OCI-LY1 (cell line): ENCODE measurements at regions not wholly inside any gene's neighbourhood (a gene's known extent, or its start where the extent isn't known, plus 50 kb on each side); places are given as distances from the start of the nearest gene placed in this dataset.

Experiments used
- H2AFZ ChIP-seq: fragments of 200-600 bp; sonication (generic), shearing (Covaris generic); 2 replicates; pipeline ENCODE4 v1.6.0; 2014; ENCODE audit warnings: antibody characterized with exemption, mild to moderate bottlenecking, low read length
- H3F3A ChIP-seq: fragments of 200-600 bp; sonication (generic), shearing (Covaris generic); 2 replicates; pipeline ENCODE4 v1.6.0; 2014; ENCODE audit warnings: mild to moderate bottlenecking, antibody characterized with exemption, low read length, moderate library complexity; ENCODE audit not compliant: insufficient read depth
- H3K27ac ChIP-seq: fragments of 200-600 bp; sonication (generic); 2 replicates; pipeline ENCODE4 v1.5.1; 2014; ENCODE audit warnings: low read length, mixed run types, mild to moderate bottlenecking, low read depth; ENCODE audit not compliant: poor library complexity, severe bottlenecking
- H3K27me3 ChIP-seq: fragments of 200-600 bp; sonication (generic); 2 replicates; pipeline ENCODE4 v1.6.0; 2014; ENCODE audit warnings: antibody characterized with exemption, mild to moderate bottlenecking, low read length, moderate library complexity; ENCODE audit not compliant: insufficient read depth
- H3K36me3 ChIP-seq: fragments of 200-600 bp; sonication (generic); 2 replicates; pipeline ENCODE4 v1.6.1; 2014; ENCODE audit warnings: mild to moderate bottlenecking, antibody characterized with exemption, low read length, moderate library complexity, mixed read lengths; ENCODE audit not compliant: insufficient read depth
- H3K4me1 ChIP-seq: fragments of 200-600 bp; sonication (generic); 2 replicates; pipeline ENCODE4 v1.5.1; 2014; ENCODE audit warnings: mild to moderate bottlenecking, low read length, moderate library complexity; ENCODE audit not compliant: insufficient read depth, severe bottlenecking
- H3K4me2 ChIP-seq: fragments of 200-600 bp; sonication (generic), shearing (Covaris generic); 2 replicates; pipeline ENCODE4 v1.6.1; 2014; ENCODE audit warnings: low read length
- H3K4me3 ChIP-seq: fragments of 200-600 bp; sonication (generic); 2 replicates; pipeline ENCODE4 v1.5.1; 2014; ENCODE audit warnings: low read length, low read depth, mild to moderate bottlenecking, mixed read lengths; ENCODE audit not compliant: poor library complexity, severe bottlenecking
- H3K79me2 ChIP-seq: fragments of 200-600 bp; shearing (Covaris generic); 2 replicates; pipeline ENCODE4 v1.6.1; 2016; ENCODE audit warnings: mixed run types, low read length, mixed read lengths; ENCODE audit not compliant: insufficient read depth
- H3K9ac ChIP-seq: fragments of 200-600 bp; sonication (generic), shearing (Covaris generic); 2 replicates; pipeline ENCODE4 v1.6.1; 2014; ENCODE audit warnings: mild to moderate bottlenecking, low read length, mixed read lengths
- H3K9me2 ChIP-seq: fragments of 200-600 bp; sonication (generic), shearing (Covaris generic); 2 replicates; pipeline ENCODE4 v1.6.1; 2014; ENCODE audit warnings: low read depth, mild to moderate bottlenecking, low read length, mixed read lengths
- H3K9me3 ChIP-seq: fragments of 200-600 bp; shearing (Covaris generic); 2 replicates; pipeline ENCODE4 v1.6.1; 2014; ENCODE audit warnings: low read length, mixed read lengths
- H4K20me1 ChIP-seq: fragments of 200-600 bp; sonication (generic), shearing (Covaris generic); 2 replicates; pipeline ENCODE4 v1.6.0; 2016; ENCODE audit warnings: mild to moderate bottlenecking, low read length; ENCODE audit not compliant: insufficient read depth
- CTCF ChIP-seq: fragments of 200-600 bp; sonication (generic), shearing (Covaris generic); IDR thresholded peaks from 2 replicates; pipeline ENCODE4 v1.5.1; 2017; ENCODE audit warnings: mild to moderate bottlenecking, antibody characterized with exemption, low read length, moderate library complexity, mixed read lengths
- EZH2 ChIP-seq: fragments of 200-600 bp; sonication (generic), shearing (Covaris generic); IDR thresholded peaks from 2 replicates; pipeline ENCODE4 v1.8.0; 2017; ENCODE audit warnings: borderline replicate concordance, mixed run types, mild to moderate bottlenecking, antibody characterized with exemption, low read length, moderate library complexity, mixed read lengths

- Histone ChIP-seq H3K9me3 (no peaks in the 10 kb centered on the region), H3F3A (no peaks in the 10 kb centered on the region), H3K9me2 (no peaks in the 10 kb centered on the region), H3K27ac (no peak overlapping the region), H3K27me3 (no peaks in the 10 kb centered on the region), H3K36me3 (no peaks in the 10 kb centered on the region), H3K4me1 (no peaks in the 10 kb centered on the region), H3K4me3 (no peak overlapping the region), H2AFZ (no peak overlapping the region), H3K79me2 (no peaks in the 10 kb centered on the region), H4K20me1 (no peaks in the 10 kb centered on the region), H3K9ac (no peak overlapping the region), H3K4me2 (no peak overlapping the region)
- TF ChIP-seq EZH2 (no peak), CTCF (no peak)
These were observed 496.9 kb downstream of the KCTD12 start for GRCh38 chr13:76389321-76389720.

DNA sequence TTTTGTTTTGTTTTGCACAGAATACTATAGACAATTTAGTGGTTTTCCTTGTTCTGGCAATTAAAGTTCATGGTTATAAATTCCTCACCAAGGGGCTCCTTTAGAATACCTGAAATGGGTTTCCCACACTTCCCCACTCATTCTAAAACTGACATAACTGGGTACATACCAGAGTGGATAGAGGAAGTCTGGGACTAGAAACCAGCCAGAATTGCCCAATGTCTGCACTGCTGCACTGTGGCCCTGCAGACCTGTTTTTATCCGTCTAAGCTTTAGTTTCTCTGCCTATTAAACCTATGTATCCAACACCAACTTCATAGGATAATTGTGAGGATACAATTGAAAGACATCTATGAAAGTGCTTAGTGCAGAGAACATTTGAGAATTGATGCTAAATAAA is 498.6 kb downstream of the KCTD12 start:
- no peaks in the 10 kb centered on the region for H3K4me1 ChIP-seq

GRCh38 chr13:76386321-76386720 is 499.9 kb downstream of the KCTD12 start:
- H3K79me2 ChIP-seq: no peaks in the 10 kb centered on the region
- H3K27ac ChIP-seq: no peak overlapping the region
- H3K4me1 ChIP-seq: no peaks in the 10 kb centered on the region
- H2AFZ ChIP-seq: no peak overlapping the region
- no peak overlapping the region for H3K4me3 ChIP-seq
- TF ChIP-seq CTCF (no peak), EZH2 (no peak)
- no peaks in the 10 kb centered on the region for H3K9me3 ChIP-seq
- H3K9ac ChIP-seq: no peak overlapping the region
- no peak overlapping the region for H3K4me2 ChIP-seq
- H3K36me3 ChIP-seq: no peaks in the 10 kb centered on the region
- no peaks in the 10 kb centered on the region for H3K27me3 ChIP-seq
- no peaks in the 10 kb centered on the region for H4K20me1 ChIP-seq
- H3F3A ChIP-seq: no peaks in the 10 kb centered on the region
- H3K9me2 ChIP-seq: no peaks in the 10 kb centered on the region

More for the DNA sequence above, 498.6 kb downstream of the KCTD12 start:
- H3K9me3 ChIP-seq: no peaks in the 10 kb centered on the region
- no peak overlapping the region for H3K9ac ChIP-seq
- H3K36me3 ChIP-seq: no peaks in the 10 kb centered on the region
- no peaks in the 10 kb centered on the region for H4K20me1 ChIP-seq
- no peak overlapping the region for H3K4me3 ChIP-seq
- no peaks in the 10 kb centered on the region for H3K27me3 ChIP-seq
- H3K4me2 ChIP-seq: no peak overlapping the region
- H3K79me2 ChIP-seq: no peaks in the 10 kb centered on the region
- H3K27ac ChIP-seq: no peak overlapping the region
- no peaks in the 10 kb centered on the region for H3F3A ChIP-seq
- H2AFZ ChIP-seq: no peak overlapping the region
- H3K9me2 ChIP-seq: no peaks in the 10 kb centered on the region
- TF ChIP-seq EZH2 (no peak), CTCF (no peak)
